Esophagus muscularis mucosa (tissue), 3 donors: ENCODE measurements at regions not wholly inside any gene's neighbourhood (a gene's known extent, or its start where the extent isn't known, plus 50 kb on each side); places are given as distances from the start of the nearest gene placed in this dataset.

Experiments used
- POLR2A ChIP-seq: fragments of 450-650 bp; IDR thresholded peaks from one replicate; pipeline ENCODE4 v1.6.1; 2017; ENCODE audit warnings: antibody characterized with exemption, moderate library complexity, mild to moderate bottlenecking, low read depth
- POLR2AphosphoS5 ChIP-seq, 2 donors: sonication (generic); formaldehyde crosslinking; IDR thresholded peaks; one replicate each; pipeline ENCODE4 v1.6.1; 2017; ENCODE audit warnings: antibody characterized with exemption in 2 of 2
- TF ChIP-seq, protein P1 (sequence below), 3 experiments: fragments of 200-600 bp in 2 of 3; fragments of 450-650 bp in 1 of 3; sonication (generic) in 2 of 3; IDR thresholded peaks; one replicate each; pipeline ENCODE4 v1.5.1; 2017 to 2019; ENCODE audit warnings: antibody characterized with exemption in 3 of 3, mild to moderate bottlenecking in 2 of 3, moderate library complexity in 1 of 3

DNA sequence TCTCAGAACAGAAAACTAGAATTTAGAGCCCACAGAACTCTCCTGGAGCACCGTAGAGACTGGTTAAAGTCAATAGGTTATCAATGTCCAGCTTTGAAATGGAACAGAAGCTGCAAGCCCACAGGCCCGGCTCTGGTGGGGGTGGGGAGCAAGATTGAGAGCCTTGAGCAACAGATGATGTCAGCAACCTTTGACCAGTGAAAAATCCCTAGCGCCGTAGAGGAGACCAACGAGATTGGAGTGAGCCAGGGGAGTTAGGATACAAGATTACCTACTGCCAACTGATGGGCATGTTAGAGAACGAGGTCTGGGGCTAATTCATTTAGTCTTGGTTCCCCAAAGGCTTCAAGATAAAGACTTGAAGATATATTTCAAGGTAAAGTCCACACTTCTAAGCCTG is 345.5 kb upstream of the LMCD1 start:
- TF ChIP-seq, protein P1, sequence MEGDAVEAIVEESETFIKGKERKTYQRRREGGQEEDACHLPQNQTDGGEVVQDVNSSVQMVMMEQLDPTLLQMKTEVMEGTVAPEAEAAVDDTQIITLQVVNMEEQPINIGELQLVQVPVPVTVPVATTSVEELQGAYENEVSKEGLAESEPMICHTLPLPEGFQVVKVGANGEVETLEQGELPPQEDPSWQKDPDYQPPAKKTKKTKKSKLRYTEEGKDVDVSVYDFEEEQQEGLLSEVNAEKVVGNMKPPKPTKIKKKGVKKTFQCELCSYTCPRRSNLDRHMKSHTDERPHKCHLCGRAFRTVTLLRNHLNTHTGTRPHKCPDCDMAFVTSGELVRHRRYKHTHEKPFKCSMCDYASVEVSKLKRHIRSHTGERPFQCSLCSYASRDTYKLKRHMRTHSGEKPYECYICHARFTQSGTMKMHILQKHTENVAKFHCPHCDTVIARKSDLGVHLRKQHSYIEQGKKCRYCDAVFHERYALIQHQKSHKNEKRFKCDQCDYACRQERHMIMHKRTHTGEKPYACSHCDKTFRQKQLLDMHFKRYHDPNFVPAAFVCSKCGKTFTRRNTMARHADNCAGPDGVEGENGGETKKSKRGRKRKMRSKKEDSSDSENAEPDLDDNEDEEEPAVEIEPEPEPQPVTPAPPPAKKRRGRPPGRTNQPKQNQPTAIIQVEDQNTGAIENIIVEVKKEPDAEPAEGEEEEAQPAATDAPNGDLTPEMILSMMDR (IDR thresholded peaks at IDR 0.05), result no peak
- TF ChIP-seq POLR2AphosphoS5 (IDR thresholded peaks at IDR 0.05), result no peak
- no peak for TF ChIP-seq POLR2A
